HEK293 (cell line): ENCODE measurements at regions not wholly inside any gene's neighbourhood (a gene's known extent, or its start where the extent isn't known, plus 50 kb on each side); places are given as distances from the start of the nearest gene placed in this dataset.

Experiments used
- CTCF ChIA-PET: fragments of 350-600 bp; formaldehyde crosslinking; extraction: SDS; loops from one replicate; lab custom pipeline; 2021; ENCODE audit warnings: antibody characterized with exemption; lab: Yijun Ruan, JAX
- POLR2A ChIA-PET: fragments of 300-600 bp; formaldehyde crosslinking; extraction: SDS; loops from one replicate; lab custom pipeline; 2020; ENCODE audit warnings: antibody characterized with exemption, inconsistent platforms; lab: Yijun Ruan, JAX
- H3K27ac ChIP-seq: fragments of 200-500 bp; sonication (Bioruptor generic); 2 replicates; pipeline ENCODE4 v1.5.1; 2014; ENCODE audit warnings: low read depth, low read length, control low read depth, inconsistent platforms; ENCODE audit errors: extremely low read depth
- H3K36me3 ChIP-seq, 2 experiments: fragments of 200-500 bp in 1 of 2; sonication (Bioruptor generic) in 1 of 2; 1 replicate in 1 of 2; 2 replicates in 1 of 2; pipeline ENCODE4 v1.5.1; 2014 to 2017; ENCODE audit warnings: inconsistent platforms in 2 of 2, low read length in 2 of 2; ENCODE audit not compliant: control insufficient read depth in 2 of 2, insufficient read depth in 1 of 2
- H3K4me1 ChIP-seq: fragments of 200-500 bp; sonication (Bioruptor generic); 2 replicates; pipeline ENCODE4 v1.5.1; 2014; ENCODE audit warnings: mild to moderate bottlenecking, low read length, inconsistent platforms; ENCODE audit not compliant: control insufficient read depth, insufficient read depth
- H3K4me3 ChIP-seq: 2 replicates; pipeline ENCODE4 v1.5.1; 2011; ENCODE audit warnings: low read depth, mild to moderate bottlenecking, control low read depth, low read length, moderate library complexity
- H3K9me3 ChIP-seq: fragments of 200-500 bp; sonication (Bioruptor generic); 2 replicates; pipeline ENCODE4 v1.5.1; 2014; ENCODE audit warnings: low read depth, low read length, inconsistent platforms; ENCODE audit not compliant: control insufficient read depth, insufficient read depth
- KLF1 ChIP-seq: fragments of 450-650 bp; formaldehyde crosslinking; IDR thresholded peaks from 2 replicates; pipeline ENCODE4 v1.5.1; 2016; ENCODE audit warnings: missing biosample characterization, missing genetic modification characterization
- PRDM10 ChIP-seq: fragments of 450-650 bp; formaldehyde crosslinking; IDR thresholded peaks from 2 replicates; pipeline ENCODE4 v1.5.1; 2016; ENCODE audit warnings: missing biosample characterization, missing genetic modification characterization
- SALL2 ChIP-seq: fragments of 450-650 bp; formaldehyde crosslinking; IDR thresholded peaks from 2 replicates; pipeline ENCODE4 v1.5.0; 2017; ENCODE audit warnings: missing biosample characterization, mild to moderate bottlenecking, missing genetic modification characterization, borderline replicate concordance
- ZBTB1 ChIP-seq: fragments of 450-650 bp; formaldehyde crosslinking; IDR thresholded peaks from 2 replicates; pipeline ENCODE4 v1.5.1; 2016; ENCODE audit warnings: missing biosample characterization, missing genetic modification characterization
- ZBTB26 ChIP-seq: fragments of 450-650 bp; formaldehyde crosslinking; optimal IDR thresholded peaks from 2 replicates; pipeline ENCODE3; 2016; ENCODE audit warnings: missing biosample characterization, mild to moderate bottlenecking, missing genetic modification characterization
- ZFP69B ChIP-seq: fragments of 450-650 bp; formaldehyde crosslinking; IDR thresholded peaks from 2 replicates; pipeline ENCODE4 v1.5.1; 2016; ENCODE audit warnings: missing biosample characterization, missing genetic modification characterization
- ZNF140 ChIP-seq: fragments of 450-650 bp; formaldehyde crosslinking; IDR thresholded peaks from 2 replicates; pipeline ENCODE4 v1.5.1; 2016; ENCODE audit warnings: missing biosample characterization, missing genetic modification characterization
- ZNF248 ChIP-seq: fragments of 450-650 bp; formaldehyde crosslinking; IDR thresholded peaks from 2 replicates; pipeline ENCODE4 v1.5.1; 2017; ENCODE audit warnings: missing biosample characterization, missing genetic modification characterization
- ZNF302 ChIP-seq: fragments of 450-650 bp; formaldehyde crosslinking; IDR thresholded peaks from 2 replicates; pipeline ENCODE4 v1.5.1; 2016; ENCODE audit warnings: missing biosample characterization, missing genetic modification characterization, low read depth
- ZNF423 ChIP-seq: fragments of 450-650 bp; formaldehyde crosslinking; IDR thresholded peaks from 2 replicates; pipeline ENCODE4 v1.5.1; 2016; ENCODE audit warnings: missing biosample characterization, missing genetic modification characterization
- ZNF449 ChIP-seq: fragments of 450-650 bp; formaldehyde crosslinking; IDR thresholded peaks from 2 replicates; pipeline ENCODE4 v1.5.1; 2017; ENCODE audit warnings: missing biosample characterization, mild to moderate bottlenecking, missing genetic modification characterization, moderate library complexity
- ZNF548 ChIP-seq: fragments of 450-650 bp; formaldehyde crosslinking; IDR thresholded peaks from 2 replicates; pipeline ENCODE4 v1.5.1; 2016; ENCODE audit warnings: missing biosample characterization, missing genetic modification characterization
- ZXDB ChIP-seq: fragments of 450-650 bp; formaldehyde crosslinking; IDR thresholded peaks from 2 replicates; pipeline ENCODE4 v1.5.1; 2016; ENCODE audit warnings: missing biosample characterization, missing genetic modification characterization
- TF ChIP-seq, protein P1 (sequence below): fragments of 450-650 bp; formaldehyde crosslinking; IDR thresholded peaks from 2 replicates; pipeline ENCODE4 v1.5.1; 2017; ENCODE audit warnings: missing biosample characterization, missing genetic modification characterization
- TF ChIP-seq, protein P2 (sequence below): fragments of 450-650 bp; formaldehyde crosslinking; IDR thresholded peaks from 2 replicates; pipeline ENCODE4 v1.5.1; 2016; ENCODE audit warnings: missing biosample characterization, missing genetic modification characterization

DNA sequence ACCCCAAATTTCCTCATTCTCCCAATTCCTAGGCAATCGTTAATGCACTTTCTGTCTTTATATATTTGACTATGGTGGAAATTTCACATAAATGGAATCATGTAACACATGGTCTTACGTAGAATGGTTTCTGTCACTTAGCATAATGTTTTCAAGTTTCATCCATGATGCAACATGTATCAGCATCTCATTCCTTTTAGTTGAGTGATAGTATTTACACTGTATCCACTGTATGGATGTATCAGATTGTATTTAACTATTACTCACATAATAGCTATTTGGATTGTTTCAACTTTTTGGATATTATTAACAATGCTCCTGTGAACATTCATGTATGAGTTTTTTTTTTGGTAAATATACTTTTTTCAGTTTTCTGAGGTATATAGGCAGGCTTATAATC is 982.3 kb upstream of the DDX18 start:
- Histone ChIP-seq H3K27ac (no peak overlapping the region), H3K9me3 (no peaks in the 10 kb centered on the region), H3K36me3 (no peaks in the 10 kb centered on the region)
- CTCF ChIA-PET: interaction anchor here (0.6 kb wide), 1 partner anchor 93 kb away, joined by 3 read pairs; no protein-coding TSS in a partner anchor
- POLR2A ChIA-PET: no interaction called here
- TF ChIP-seq ZBTB26 (tag by site-specific recombination): no peak
- TF ChIP-seq ZNF140: no peak
- TF ChIP-seq ZNF248 (tag by site-specific recombination): no peak
- TF ChIP-seq, protein P1, sequence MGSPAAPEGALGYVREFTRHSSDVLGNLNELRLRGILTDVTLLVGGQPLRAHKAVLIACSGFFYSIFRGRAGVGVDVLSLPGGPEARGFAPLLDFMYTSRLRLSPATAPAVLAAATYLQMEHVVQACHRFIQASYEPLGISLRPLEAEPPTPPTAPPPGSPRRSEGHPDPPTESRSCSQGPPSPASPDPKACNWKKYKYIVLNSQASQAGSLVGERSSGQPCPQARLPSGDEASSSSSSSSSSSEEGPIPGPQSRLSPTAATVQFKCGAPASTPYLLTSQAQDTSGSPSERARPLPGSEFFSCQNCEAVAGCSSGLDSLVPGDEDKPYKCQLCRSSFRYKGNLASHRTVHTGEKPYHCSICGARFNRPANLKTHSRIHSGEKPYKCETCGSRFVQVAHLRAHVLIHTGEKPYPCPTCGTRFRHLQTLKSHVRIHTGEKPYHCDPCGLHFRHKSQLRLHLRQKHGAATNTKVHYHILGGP (tag by site-specific recombination): no peak
- TF ChIP-seq, protein P2, sequence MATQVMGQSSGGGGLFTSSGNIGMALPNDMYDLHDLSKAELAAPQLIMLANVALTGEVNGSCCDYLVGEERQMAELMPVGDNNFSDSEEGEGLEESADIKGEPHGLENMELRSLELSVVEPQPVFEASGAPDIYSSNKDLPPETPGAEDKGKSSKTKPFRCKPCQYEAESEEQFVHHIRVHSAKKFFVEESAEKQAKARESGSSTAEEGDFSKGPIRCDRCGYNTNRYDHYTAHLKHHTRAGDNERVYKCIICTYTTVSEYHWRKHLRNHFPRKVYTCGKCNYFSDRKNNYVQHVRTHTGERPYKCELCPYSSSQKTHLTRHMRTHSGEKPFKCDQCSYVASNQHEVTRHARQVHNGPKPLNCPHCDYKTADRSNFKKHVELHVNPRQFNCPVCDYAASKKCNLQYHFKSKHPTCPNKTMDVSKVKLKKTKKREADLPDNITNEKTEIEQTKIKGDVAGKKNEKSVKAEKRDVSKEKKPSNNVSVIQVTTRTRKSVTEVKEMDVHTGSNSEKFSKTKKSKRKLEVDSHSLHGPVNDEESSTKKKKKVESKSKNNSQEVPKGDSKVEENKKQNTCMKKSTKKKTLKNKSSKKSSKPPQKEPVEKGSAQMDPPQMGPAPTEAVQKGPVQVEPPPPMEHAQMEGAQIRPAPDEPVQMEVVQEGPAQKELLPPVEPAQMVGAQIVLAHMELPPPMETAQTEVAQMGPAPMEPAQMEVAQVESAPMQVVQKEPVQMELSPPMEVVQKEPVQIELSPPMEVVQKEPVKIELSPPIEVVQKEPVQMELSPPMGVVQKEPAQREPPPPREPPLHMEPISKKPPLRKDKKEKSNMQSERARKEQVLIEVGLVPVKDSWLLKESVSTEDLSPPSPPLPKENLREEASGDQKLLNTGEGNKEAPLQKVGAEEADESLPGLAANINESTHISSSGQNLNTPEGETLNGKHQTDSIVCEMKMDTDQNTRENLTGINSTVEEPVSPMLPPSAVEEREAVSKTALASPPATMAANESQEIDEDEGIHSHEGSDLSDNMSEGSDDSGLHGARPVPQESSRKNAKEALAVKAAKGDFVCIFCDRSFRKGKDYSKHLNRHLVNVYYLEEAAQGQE (tag by site-specific recombination): no peak
- TF ChIP-seq KLF1 (tag by site-specific recombination): no peak
- TF ChIP-seq ZNF449: no peak
- TF ChIP-seq ZNF423 (tag by site-specific recombination): no peak
- TF ChIP-seq PRDM10: no peak
- TF ChIP-seq SALL2 (tag by site-specific recombination): no peak
- no peak for TF ChIP-seq ZBTB1 (tag by site-specific recombination)
- TF ChIP-seq ZFP69B (tag by site-specific recombination): no peak
- no peak for TF ChIP-seq ZNF548 (tag by site-specific recombination)
- TF ChIP-seq ZNF302 (tag by site-specific recombination): no peak
- TF ChIP-seq ZXDB (tag by site-specific recombination): no peak
- TF ChIP-seq, all 188 proteins: peak for 0
- no peak overlapping the region for H3K4me3 ChIP-seq
- no peaks in the 10 kb centered on the region for H3K4me1 ChIP-seq
